HG02763 (cell line): ENCODE measurements at regions not wholly inside any gene's neighbourhood (a gene's known extent, or its start where the extent isn't known, plus 50 kb on each side); places are given as distances from the start of the nearest gene placed in this dataset.

ENCODE experiments used
- ATAC-seq: cut with Tn5 transposase; IDR thresholded peaks from one replicate; pipeline ENCODE4 v1.9.1; 2021; ENCODE audit warnings: mild to moderate bottlenecking, moderate library complexity; ENCODE audit not compliant: unreplicated experiment

DNA sequence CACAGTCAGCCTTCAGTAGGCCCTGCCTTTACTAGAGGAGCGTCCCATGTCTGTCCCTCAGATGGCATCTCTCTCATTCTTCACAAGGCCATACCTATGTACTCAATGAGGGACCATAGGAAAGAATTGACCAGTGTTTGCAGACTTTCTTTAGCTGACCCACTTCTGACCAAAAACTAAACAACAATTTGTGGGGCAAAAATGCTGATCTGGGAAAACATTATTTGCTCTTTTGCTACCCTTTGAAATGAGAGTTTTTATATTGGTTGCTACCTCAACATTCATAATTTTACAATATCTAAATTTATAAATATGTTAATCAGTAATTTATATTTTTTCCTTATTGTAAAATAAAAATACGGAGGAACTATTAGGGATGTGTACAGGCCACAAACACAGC is 539.4 kb upstream of the GJE1 start:
- ATAC-seq: no peak

DNA sequence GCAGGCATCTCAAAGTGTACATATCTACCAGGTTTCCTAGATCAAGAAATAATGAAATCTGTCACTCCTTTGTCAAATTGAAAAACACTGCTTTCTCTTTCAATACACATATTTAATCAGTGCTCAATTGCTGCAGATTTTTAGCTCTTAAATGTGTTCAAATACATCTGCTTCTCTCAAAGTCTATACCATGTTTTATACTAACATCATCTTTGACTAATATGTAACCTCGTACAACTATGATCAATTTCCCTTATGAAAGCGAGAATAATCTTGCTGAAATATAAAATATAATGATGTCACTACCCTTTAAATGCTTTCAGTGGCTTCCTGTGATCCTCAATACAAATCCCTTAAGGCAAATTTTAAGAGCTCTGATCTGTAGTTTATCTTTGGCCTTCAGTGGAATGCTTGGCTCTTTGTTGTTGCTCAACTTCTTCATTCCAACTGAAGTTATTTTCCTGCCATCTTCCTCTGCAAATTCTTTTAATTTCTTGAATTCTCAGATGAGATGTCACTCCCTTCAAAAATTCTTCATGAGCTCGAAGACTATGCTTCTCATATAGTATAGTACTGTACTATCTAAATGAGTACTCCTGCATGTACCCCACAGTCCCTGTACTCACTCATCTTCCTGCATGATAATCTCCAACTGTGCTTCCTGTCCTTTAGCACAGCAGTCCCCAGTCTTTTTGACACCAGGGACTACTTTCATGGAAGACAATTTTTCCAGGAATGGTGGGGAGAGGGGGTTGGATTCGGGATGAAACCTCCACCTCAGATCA is 545.1 kb upstream of the GJE1 start:
- ATAC-seq: no peak

DNA sequence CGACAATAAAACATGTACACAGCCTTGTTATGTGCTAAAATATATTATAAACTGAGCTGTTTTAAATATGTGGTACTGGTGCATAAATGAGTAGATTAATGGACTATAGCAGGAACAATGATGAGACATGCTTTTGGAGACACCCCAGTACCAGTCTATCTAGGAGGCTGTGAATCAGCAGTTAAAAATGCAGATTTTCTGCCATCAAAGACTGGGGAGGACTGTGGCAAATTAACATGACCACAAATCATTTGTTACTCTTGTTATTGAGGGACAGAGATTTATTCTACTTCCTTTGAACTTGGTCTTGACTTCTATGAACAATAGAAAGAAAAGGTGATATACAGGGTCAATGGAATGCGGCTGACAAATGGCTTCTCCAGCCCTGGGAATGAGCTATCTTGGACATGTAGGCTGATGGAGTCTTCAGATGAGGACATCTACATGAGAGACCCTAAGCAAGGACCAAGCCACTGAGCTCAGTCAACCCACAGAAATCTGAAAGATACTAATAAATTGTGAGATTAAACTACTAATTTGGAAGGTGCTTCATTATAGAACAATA is 551.7 kb upstream of the GJE1 start:
- ATAC-seq: no peak

DNA sequence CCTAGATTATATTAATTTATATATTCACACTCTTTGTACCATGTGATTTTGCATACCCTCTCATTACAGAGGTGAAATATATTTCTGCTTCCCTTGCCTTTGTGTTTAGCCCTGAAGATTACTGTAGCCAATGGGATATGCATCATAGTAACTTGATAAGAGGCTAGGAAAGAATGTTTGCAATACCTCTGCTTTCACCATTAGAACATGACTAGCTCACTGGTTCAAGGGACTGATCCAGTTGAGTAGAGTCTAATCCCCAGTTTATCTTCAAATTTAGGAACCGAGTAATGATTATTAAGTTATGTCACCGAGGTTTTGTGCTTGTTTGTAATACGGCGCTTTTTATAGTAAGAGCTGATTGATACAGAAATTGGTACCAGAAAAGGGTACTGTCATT is 552.6 kb upstream of the GJE1 start:
- ATAC-seq: no peak

DNA sequence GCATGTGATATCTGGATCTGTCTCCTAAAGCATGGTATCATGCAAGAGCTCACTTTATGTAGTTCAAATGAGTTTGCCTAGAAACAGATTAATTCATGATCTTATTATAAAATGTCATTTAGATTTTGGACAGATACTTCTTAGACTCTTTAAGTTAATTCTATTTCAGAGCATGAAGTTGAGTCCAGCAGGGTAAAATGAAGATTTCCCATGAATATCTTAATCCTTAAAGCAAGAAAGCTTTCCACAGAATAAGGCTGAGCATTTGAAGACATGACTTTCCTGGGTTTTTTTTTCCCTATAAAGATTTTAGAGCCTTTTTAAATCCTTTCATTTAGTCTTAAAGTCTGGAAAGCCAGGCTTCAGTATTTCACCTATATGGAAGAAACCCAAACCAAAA is 556.0 kb upstream of the GJE1 start:
- ATAC-seq: no peak

DNA sequence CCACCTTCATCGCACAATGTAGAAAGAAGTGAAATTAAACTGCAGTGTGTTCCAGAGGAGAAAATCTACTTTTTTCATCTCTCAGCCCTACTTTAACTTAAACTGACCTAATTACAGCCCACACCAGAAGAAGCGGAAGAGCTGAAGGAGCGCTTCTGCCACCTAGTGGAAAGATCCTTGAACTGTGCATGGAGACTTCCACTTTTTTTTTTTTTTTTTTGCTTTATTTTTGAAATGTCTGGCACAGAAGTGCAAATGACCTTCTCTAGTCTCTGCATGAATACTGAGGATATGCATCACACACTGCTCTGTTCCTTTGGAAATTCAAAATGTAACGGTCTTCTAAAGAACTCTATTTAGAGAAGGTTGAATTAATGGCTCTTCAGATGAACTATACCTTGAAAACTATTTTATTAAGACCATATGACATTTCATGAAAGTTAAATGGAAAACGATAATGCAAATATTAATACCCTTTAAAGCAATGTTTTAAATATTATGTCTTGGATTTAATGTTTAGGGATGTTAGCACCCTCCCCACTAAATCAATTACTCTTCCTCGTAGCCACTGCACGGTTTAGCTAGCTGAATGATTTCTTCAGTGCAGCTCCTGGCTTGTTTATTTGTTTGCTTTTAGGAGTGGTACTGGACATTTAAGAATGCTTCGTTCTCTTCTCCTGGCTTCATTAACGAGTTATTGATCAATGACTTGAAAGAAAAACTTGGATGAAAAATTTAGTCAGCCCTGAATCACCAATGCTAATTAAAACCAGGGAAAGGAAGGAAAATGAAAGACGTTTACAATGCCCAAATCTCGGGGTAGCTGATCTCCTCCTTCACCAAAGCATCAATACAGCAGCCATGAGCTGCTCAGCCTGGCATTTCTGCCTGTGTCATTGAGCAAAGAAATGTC is 569.6 kb upstream of the GJE1 start:
- ATAC-seq: peak; percentile 94

GRCh38 chr6:141562186-141562811 is 570.4 kb upstream of the GJE1 start:
- peak; percentile 26 for ATAC-seq

DNA sequence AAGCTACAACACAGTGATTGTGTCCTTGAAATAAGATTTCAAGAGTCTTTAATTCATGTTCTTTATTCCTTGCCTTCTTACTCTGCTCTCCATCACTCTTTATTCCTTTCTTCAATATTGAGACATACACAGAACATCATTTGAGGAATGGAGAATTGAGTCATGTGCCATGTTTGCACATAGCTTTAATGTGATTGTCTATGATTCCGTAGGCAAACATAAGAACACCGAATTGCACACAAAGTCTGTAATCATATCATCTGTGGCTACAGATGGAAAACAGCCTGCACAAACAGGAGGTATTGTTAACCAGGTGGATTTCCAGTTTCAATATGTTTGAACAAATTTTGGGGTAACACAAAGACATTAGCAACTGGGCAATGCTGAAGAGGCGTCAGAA is 571.6 kb upstream of the GJE1 start:
- no peak for ATAC-seq

DNA sequence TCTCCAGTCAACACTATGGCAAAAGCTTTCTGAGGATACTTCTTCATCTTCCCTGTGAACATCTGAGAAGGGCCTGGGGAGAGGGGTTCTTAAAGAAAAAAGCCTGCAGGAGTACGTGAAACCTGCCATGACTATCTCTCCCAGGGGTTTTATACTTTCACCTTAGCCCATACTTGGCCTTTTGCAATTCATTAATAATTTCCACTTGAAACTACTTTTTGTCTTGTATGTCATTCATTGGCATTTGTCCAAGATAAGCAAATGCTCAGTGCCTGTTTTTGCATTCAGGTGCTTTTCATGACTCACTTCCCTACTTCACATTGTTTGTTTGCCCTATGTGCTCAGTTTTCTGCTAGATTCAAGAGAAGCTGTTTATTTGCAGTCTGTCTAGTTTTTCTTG is 580.3 kb upstream of the GJE1 start:
- ATAC-seq: peak; percentile 77

DNA sequence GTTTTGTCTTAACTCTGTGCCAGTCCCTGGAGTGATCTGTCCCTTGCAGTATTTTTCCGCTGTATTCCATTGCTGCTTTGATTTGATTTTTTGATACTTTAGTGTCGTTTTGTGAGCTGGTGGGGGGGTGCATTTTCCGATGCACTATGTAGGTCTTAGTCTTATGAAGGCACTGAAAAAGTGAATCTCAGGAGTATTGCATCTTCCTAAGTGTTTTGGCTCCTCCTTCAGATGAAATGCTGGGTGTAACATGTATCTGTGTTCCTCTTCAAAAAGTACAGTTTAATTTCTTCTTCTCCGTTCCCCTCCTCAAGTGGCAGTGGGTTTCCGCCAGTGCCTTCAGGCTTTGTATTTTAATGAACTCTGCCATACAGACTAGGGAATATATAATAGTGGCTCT is 580.7 kb upstream of the GJE1 start:
- ATAC-seq: no peak

- no peak for ATAC-seq
These were observed 581.4 kb upstream of the GJE1 start for GRCh38 chr6:141551318-141551717.

DNA sequence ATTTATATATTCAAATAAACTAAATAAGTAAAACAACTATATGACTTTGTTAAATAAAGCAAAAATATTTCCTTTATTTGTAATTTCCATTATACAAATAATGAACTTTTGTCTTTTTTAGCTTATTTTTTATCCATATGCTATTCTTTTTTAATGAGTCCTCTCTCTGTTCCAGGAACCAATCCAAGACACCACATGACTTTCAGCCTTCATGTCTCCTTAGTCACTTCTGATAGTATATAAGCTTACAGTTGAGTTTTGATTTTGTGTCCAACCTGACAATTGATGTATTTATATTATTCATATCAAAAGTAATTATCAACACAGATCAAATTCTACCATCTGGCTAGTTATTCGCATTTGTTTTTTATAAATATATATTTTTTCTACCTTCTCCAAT is 582.3 kb upstream of the GJE1 start:
- no peak for ATAC-seq

DNA sequence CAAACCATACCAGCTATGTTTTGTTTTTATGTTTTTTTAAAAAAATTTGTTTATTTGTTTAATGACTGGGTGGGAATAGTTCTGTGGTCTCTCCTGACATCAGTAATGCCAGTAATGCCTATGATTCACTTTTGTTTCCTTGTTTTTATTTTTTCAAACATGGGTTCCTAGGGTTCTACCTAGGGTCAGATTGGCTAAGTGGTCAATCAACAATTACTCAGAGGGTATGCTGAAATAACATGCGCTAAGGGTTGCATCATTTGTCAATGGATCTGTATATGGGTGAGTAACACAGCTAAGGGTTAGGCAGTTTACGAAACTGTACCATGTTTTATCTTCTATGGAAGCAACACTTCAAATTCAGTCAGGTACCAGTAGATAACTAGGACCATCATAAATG is 583.8 kb upstream of the GJE1 start:
- no peak for ATAC-seq

GRCh38 chr6:141541581-141542324 is 591.0 kb upstream of the GJE1 start:
- ATAC-seq: no peak

DNA sequence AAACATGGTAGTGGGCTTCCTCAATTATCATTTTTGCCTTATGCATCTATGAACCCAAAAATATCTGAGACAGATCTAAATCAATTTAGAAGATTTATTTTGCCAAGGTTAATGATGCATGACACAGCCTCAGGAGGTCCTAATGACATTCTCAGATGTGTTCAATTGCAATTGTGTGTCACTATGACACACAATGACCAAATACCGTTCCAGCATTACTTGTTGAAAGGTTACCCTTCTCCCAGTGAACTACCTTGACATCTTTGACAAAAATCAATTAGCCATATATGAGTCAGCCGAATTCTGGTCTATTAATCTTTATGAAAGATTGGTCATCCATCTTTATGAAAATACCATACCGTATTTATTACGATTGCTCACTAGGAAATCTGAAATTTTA is 592.5 kb upstream of the GJE1 start:
- no peak for ATAC-seq

- ATAC-seq: no peak
These were observed 593.1 kb upstream of the GJE1 start for GRCh38 chr6:141539617-141540016.

DNA sequence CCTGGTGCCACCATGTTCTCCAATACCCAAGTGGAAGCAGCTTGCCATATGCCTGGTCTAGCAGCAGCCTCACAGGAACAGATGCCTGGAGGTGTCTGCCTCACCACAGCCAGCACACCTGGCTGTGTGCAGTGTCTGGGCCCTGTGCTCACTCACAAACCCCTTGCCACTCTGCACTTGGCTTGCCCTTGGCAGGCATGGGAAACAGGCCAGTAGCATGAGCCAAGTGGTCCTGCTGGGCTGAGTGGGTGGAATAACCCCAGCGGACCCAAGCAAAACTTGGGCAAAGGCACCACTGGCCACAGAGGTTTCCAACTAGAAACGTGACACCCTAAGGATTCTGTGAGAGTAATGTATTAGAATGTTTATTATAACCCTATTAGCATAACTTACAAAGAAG is 600.5 kb upstream of the GJE1 start:
- ATAC-seq: no peak

DNA sequence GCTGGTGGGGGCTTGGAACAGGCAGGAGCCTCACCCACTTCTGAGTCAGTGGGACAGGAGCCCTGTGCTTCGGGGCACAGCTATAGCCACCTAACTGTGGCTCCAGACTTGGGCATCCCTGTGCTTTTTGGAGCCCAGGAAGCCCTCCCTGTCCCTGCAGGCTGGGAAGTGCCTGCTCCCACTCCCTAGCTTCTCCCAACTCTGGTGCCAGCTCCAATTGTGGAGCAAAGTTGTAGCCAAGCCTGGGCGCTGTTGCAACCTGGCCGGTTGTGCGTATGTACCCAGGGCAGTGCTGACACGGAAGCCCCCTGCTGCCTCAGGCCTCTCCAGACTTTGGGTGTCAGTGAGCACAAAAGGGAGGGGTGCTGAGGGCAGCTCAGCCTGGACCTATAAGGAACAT is 601.7 kb upstream of the GJE1 start:
- no peak for ATAC-seq

DNA sequence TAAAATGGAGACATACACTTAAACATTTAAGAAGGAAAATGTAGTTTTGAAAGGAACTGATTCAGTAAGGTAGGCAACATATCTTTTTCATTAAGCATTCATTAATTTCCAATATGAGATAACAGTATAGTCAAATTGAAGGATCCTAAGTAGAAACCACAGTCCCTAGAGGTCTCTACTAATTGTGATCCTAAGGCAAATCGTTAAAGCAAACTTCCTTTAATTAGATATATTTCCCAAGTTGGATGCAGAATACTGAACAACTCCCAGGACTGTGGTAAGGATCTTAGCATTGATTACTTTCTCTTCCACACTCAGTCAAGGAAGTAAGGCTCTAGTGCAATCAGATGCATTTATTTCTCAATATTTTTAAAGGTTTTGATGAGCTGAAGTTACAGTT is 604.1 kb upstream of the GJE1 start:
- ATAC-seq: no peak

- no peak for ATAC-seq
These were observed 605.7 kb upstream of the GJE1 start for GRCh38 chr6:141526985-141527384.

DNA sequence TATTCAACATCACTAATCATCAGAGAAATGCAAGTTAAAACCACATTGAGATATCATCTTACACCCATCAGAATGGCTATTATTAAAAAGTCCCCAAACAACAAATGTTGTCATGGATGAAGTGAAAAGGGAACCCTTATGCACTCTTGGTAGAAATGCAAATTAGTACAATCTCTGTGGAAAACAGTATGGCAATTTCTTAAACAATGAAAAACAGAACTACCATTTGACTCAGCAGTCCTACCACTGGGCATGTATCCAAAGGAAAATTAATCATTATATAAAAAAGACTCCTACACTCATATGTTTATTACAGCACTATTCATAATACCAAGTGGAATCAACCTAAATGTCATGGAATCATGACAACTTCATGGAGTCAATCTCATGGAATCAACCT is 611.3 kb upstream of the GJE1 start:
- ATAC-seq: no peak
